SK-N-SH (cell line): ENCODE measurements at regions not wholly inside any gene's neighbourhood (a gene's known extent, or its start where the extent isn't known, plus 50 kb on each side); places are given as distances from the start of the nearest gene placed in this dataset.

Experiments used
- CTCF ChIA-PET: fragments of 300-600, 350-600 bp; formaldehyde crosslinking; extraction: SDS; loops from one replicate; lab custom pipeline; 2021; lab: Yijun Ruan, JAX
- POLR2A ChIA-PET: fragments of 350-600 bp; sonication (Branson Sonifier 250); formaldehyde crosslinking; extraction: SDS; loops from one replicate; lab custom pipeline; 2020; ENCODE audit warnings: antibody characterized with exemption, inconsistent platforms; lab: Yijun Ruan, JAX
- DNase-seq: peaks from one replicate; pipeline ENCODE4 v3.0.0; 2012
- H2AFZ ChIP-seq: fragments of 200-600 bp; sonication (generic); 2 replicates; pipeline ENCODE4 v1.8.1; 2016; ENCODE audit warnings: antibody characterized with exemption, mild to moderate bottlenecking, low read depth
- H3F3A ChIP-seq: fragments of 200-600 bp; sonication (generic); replicated peaks from 2 replicates; pipeline ENCODE3; 2016; ENCODE audit warnings: antibody characterized with exemption, mild to moderate bottlenecking; ENCODE audit not compliant: insufficient read depth
- H3K27ac ChIP-seq, 2 experiments: fragments of 200-500 bp in 1 of 2; fragments of 200-600 bp in 1 of 2; sonication (Bioruptor generic) in 1 of 2; sonication (generic), shearing (Covaris generic) in 1 of 2; 2 replicates each; pipeline versions ENCODE4 v1.5.1 to v1.6.1; 2014 to 2016; ENCODE audit warnings: low read depth in 2 of 2, inconsistent platforms in 1 of 2, low read length in 1 of 2, mild to moderate bottlenecking in 1 of 2, mixed read lengths in 1 of 2
- H3K27me3 ChIP-seq: fragments of 200-600 bp; sonication (generic), shearing (Covaris generic); 2 replicates; pipeline ENCODE4 v1.6.1; 2016; ENCODE audit warnings: mixed run types; ENCODE audit not compliant: insufficient read depth
- H3K36me3 ChIP-seq, 2 experiments: fragments of 200-500 bp in 1 of 2; fragments of 200-600 bp in 1 of 2; sonication (Bioruptor generic) in 1 of 2; sonication (generic) in 1 of 2; replicated peaks in 1 of 2; 2 replicates each; pipeline versions ENCODE3 to v1.5.1; 2014 to 2016; ENCODE audit warnings: low read length in 1 of 2, mild to moderate bottlenecking in 1 of 2; ENCODE audit not compliant: insufficient read depth in 2 of 2, control insufficient read depth in 1 of 2
- H3K4me1 ChIP-seq, 2 experiments: fragments of 200-500 bp in 1 of 2; fragments of 200-600 bp in 1 of 2; sonication (Bioruptor generic) in 1 of 2; sonication (generic), shearing (Covaris generic) in 1 of 2; 2 replicates each; pipeline versions ENCODE4 v1.5.1 to v1.6.1; 2014 to 2016; ENCODE audit warnings: low read depth in 1 of 2, low read length in 1 of 2, mixed run types in 1 of 2; ENCODE audit not compliant: insufficient read depth in 2 of 2, control insufficient read depth in 1 of 2
- H3K4me2 ChIP-seq: fragments of 200-600 bp; sonication (generic), shearing (Covaris generic); 2 replicates; pipeline ENCODE4 v1.6.1; 2017; ENCODE audit warnings: mixed run types
- H3K4me3 ChIP-seq, 2 experiments: fragments of 200-500 bp in 1 of 2; fragments of 200-600 bp in 1 of 2; sonication (Bioruptor generic) in 1 of 2; sonication (generic), shearing (Covaris generic) in 1 of 2; 2 replicates each; pipeline versions ENCODE4 v1.5.1 to v1.8.1; 2014 to 2016; ENCODE audit warnings: low read depth in 2 of 2, inconsistent platforms in 1 of 2, low read length in 1 of 2, mild to moderate bottlenecking in 1 of 2, mixed read lengths in 1 of 2, moderate library complexity in 1 of 2
- H3K79me2 ChIP-seq: fragments of 200-600 bp; sonication (generic); 2 replicates; pipeline ENCODE4 v1.8.1; 2017; ENCODE audit warnings: mild to moderate bottlenecking; ENCODE audit not compliant: insufficient read depth
- H3K9ac ChIP-seq: fragments of 200-600 bp; sonication (generic); 2 replicates; pipeline ENCODE4 v1.6.1; 2017; ENCODE audit warnings: mixed run types
- H3K9me2 ChIP-seq: fragments of 200-600 bp; sonication (generic); 2 replicates; pipeline ENCODE4 v1.6.1; 2017; ENCODE audit warnings: mixed run types
- H3K9me3 ChIP-seq: fragments of 200-600 bp; sonication (generic); 2 replicates; pipeline ENCODE4 v1.6.1; 2017; ENCODE audit warnings: mixed run types, mild to moderate bottlenecking, moderate library complexity
- H4K20me1 ChIP-seq: fragments of 200-600 bp; sonication (generic); 2 replicates; pipeline ENCODE4 v1.6.1; 2017; ENCODE audit warnings: mild to moderate bottlenecking, mixed run types; ENCODE audit not compliant: insufficient read depth
- FOXJ3 ChIP-seq: sonication (generic); formaldehyde crosslinking; IDR thresholded peaks from 2 replicates; pipeline ENCODE4 v1.5.1; 2020; ENCODE audit warnings: mild to moderate bottlenecking, missing genetic modification reagents
- GABPA ChIP-seq: IDR thresholded peaks from 2 replicates; pipeline ENCODE4 v1.4.0; 2012; ENCODE audit warnings: low read depth, mild to moderate bottlenecking
- GATA2 ChIP-seq: sonication (generic); formaldehyde crosslinking; IDR thresholded peaks from 2 replicates; pipeline ENCODE4 v1.5.0; 2020; ENCODE audit warnings: mild to moderate bottlenecking, missing genetic modification reagents
- IRF3 ChIP-seq: fragments of 150-350 bp; IDR thresholded peaks from 2 replicates; pipeline ENCODE4 v1.6.1; 2016; ENCODE audit warnings: mild to moderate bottlenecking, low read depth, low read length
- MEF2A ChIP-seq: IDR thresholded peaks from 2 replicates; pipeline ENCODE4 v1.4.0; 2012; ENCODE audit warnings: low read depth, borderline replicate concordance
- MXI1 ChIP-seq: IDR thresholded peaks from 2 replicates; pipeline ENCODE4 v1.6.1; 2012; ENCODE audit warnings: mild to moderate bottlenecking, low read depth, low read length, improper control_type of control experiment
- NFIC ChIP-seq: IDR thresholded peaks from 2 replicates; pipeline ENCODE4 v1.4.0; 2012; ENCODE audit warnings: borderline replicate concordance
- PBX3 ChIP-seq: IDR thresholded peaks from 2 replicates; pipeline ENCODE4; 2012
- RCOR1 ChIP-seq: fragments of 150-350 bp; IDR thresholded peaks from 2 replicates; pipeline ENCODE4 v1.6.1; 2017; ENCODE audit warnings: antibody characterized with exemption, low read length
- RFX5 ChIP-seq: IDR thresholded peaks from 2 replicates; pipeline ENCODE4 v1.6.1; 2012; ENCODE audit warnings: mild to moderate bottlenecking, improper control_type of control experiment, low read length
- RXRA ChIP-seq: IDR thresholded peaks from 2 replicates; pipeline ENCODE4 v1.4.0; 2012; ENCODE audit warnings: low read depth, mild to moderate bottlenecking, borderline replicate concordance
- SIN3A ChIP-seq: IDR thresholded peaks from 2 replicates; pipeline ENCODE4 v1.6.1; 2012; ENCODE audit warnings: low read depth, mild to moderate bottlenecking, low read length, moderate library complexity, borderline replicate concordance
- SMC3 ChIP-seq: IDR thresholded peaks from 2 replicates; pipeline ENCODE4 v1.6.1; 2012; ENCODE audit warnings: low read depth, low read length, improper control_type of control experiment
- USF1 ChIP-seq: IDR thresholded peaks from 2 replicates; pipeline ENCODE4 v1.4.0; 2012; ENCODE audit warnings: low read depth, borderline replicate concordance
- ZBTB33 ChIP-seq: IDR thresholded peaks from 2 replicates; pipeline ENCODE4 v1.4.0; 2012; ENCODE audit warnings: low read depth, borderline replicate concordance
- WGBS: methylation state at CpG from one replicate; pipeline ENCODE4 v1.1.6; 2017; ENCODE audit warnings: low lambda C conversion rate; 5-methylcytosine and 5-hydroxymethylcytosine counted together

GRCh38 chr1:83098791-83099190 lies 900.1 kb downstream of the TTLL7 start:
- no peaks in the 10 kb centered on the region for H3K36me3 ChIP-seq
- no peak overlapping the region for H2AFZ ChIP-seq
- H3K4me1 ChIP-seq: no peaks in the 10 kb centered on the region
- no peaks in the 10 kb centered on the region for H3K9me3 ChIP-seq
- no peaks in the 10 kb centered on the region for H3K9me2 ChIP-seq
- H4K20me1 ChIP-seq: no peaks in the 10 kb centered on the region
- H3K4me3 ChIP-seq: no peak overlapping the region
- no peaks in the 10 kb centered on the region for H3F3A ChIP-seq
- H3K27ac ChIP-seq: no peak overlapping the region
- POLR2A ChIA-PET: no interaction called here
- no peaks in the 10 kb centered on the region for H3K27me3 ChIP-seq
- H3K9ac ChIP-seq: no peak overlapping the region
- TF ChIP-seq USF1 (no peak), NFIC (no peak), GABPA (no peak), SIN3A (no peak), GATA2 (CRISPR knock-in tag) (no peak), MEF2A (no peak), IRF3 (no peak), RCOR1 (no peak), RXRA (no peak), SMC3 (no peak), PBX3 (no peak), FOXJ3 (CRISPR knock-in tag) (no peak), MXI1 (no peak), RFX5 (no peak), ZBTB33 (no peak)
- 40% methylated on average over 1 of the region's 1 CpG for WGBS
- no peak overlapping the region for H3K4me2 ChIP-seq
- CTCF ChIA-PET: no interaction called here
- DNase-seq: no peak
- H3K79me2 ChIP-seq: no peaks in the 10 kb centered on the region
